Lower leg skin (tissue), 4 donors: ENCODE measurements at regions not wholly inside any gene's neighbourhood (a gene's known extent, or its start where the extent isn't known, plus 50 kb on each side); places are given as distances from the start of the nearest gene placed in this dataset.

Experiments used
- DNase-seq, 2 donors: peaks; one replicate each; pipeline ENCODE4 v3.0.0-alpha.2; 2019; ENCODE audit warnings: low spot score in 2 of 2
- H3K4me3 ChIP-seq: fragments of 200-600 bp; sonication (generic); 2 replicates; pipeline ENCODE4 v1.5.1; 2017; ENCODE audit warnings: mild to moderate bottlenecking, low read depth; ENCODE audit not compliant: poor library complexity, severe bottlenecking
- CTCF ChIP-seq, 3 donors: fragments of 450-650 bp; IDR thresholded peaks; one replicate each; pipeline ENCODE4 v1.5.1; 2016; ENCODE audit warnings: antibody characterized with exemption in 3 of 3, mild to moderate bottlenecking in 3 of 3, moderate library complexity in 2 of 3
- POLR2A ChIP-seq, 2 donors: fragments of 450-650 bp; IDR thresholded peaks; one replicate each; pipeline ENCODE4 v1.6.1; 2016 to 2017; ENCODE audit warnings: antibody characterized with exemption in 2 of 2, mild to moderate bottlenecking in 1 of 2, moderate library complexity in 1 of 2
- WGBS, 2 donors: methylation state at CpG; one replicate each; pipeline ENCODE4 v1.1.5; 2018; 5-methylcytosine and 5-hydroxymethylcytosine counted together
- intact Hi-C: fragments of 100-400 bp; cut with DNase I; formaldehyde crosslinking; loops from one replicate; pipeline ENCODE4 v1.15.0; 2023; ENCODE audit warnings: low total_unique reads

- intact Hi-C loops = no loop called here
- whole genome bisulfite sequencing, 2 donors = 88 to 94% methylated on average over 4 of the region's 4 CpGs
- DNase-seq = no peak
- TF ChIP-seq CTCF (IDR thresholded peaks at IDR 0.05) (no peak), POLR2A (IDR thresholded peaks at IDR 0.05) (no peak)
- H3K4me3 ChIP-seq = no peak overlapping the region
Measured at GRCh38 chr2:45085487-45085886, 76.2 kb upstream of the SIX2 start.

- WGBS, 2 donors = 78 to 79% methylated on average over 8 of the region's 8 CpGs
- intact Hi-C loops = no loop called here
Measured at GRCh38 chr2:45084361-45085020, 75.2 kb upstream of the SIX2 start.

GRCh38 chr2:45083175-45083574 lies 73.9 kb upstream of the SIX2 start:
- intact Hi-C loops = no loop called here
- TF ChIP-seq POLR2A (IDR thresholded peaks at IDR 0.05) (no peak), CTCF (IDR thresholded peaks at IDR 0.05) (no peak)
- no peak overlapping the region for H3K4me3 ChIP-seq
- DNase-seq = no peak
- 56 to 61% methylated on average over 4 of the region's 4 CpGs for WGBS, 2 donors

More at GRCh38 chr2:45084361-45085020, 75.2 kb upstream of the SIX2 start:
- no peak for TF ChIP-seq POLR2A (IDR thresholded peaks at IDR 0.05)
- no peak for TF ChIP-seq CTCF (IDR thresholded peaks at IDR 0.05)
- H3K4me3 ChIP-seq = no peak overlapping the region
- no peak for DNase-seq

- intact Hi-C loops = no loop called here
- 82 to 83% methylated on average over 4 of the region's 4 CpGs for WGBS, 2 donors
- H3K4me3 ChIP-seq = no peak overlapping the region
- DNase-seq = peak in 1 of 2 donors; percentile 36
- no peak for TF ChIP-seq POLR2A (IDR thresholded peaks at IDR 0.05)
- no peak for TF ChIP-seq CTCF (IDR thresholded peaks at IDR 0.05)
Measured at GRCh38 chr2:45074713-45075112, 65.5 kb upstream of the SIX2 start.

GRCh38 chr2:45072862-45073237 lies 63.6 kb upstream of the SIX2 start:
- no peak for TF ChIP-seq POLR2A (IDR thresholded peaks at IDR 0.05)
- no peak for TF ChIP-seq CTCF (IDR thresholded peaks at IDR 0.05)
- H3K4me3 ChIP-seq = no peak overlapping the region
- WGBS, 2 donors = 90% methylated on average over 8 of the region's 8 CpGs
- intact Hi-C loops = no loop called here
- peak in 1 of 2 donors; percentile 39 for DNase-seq
